Stimulated activated memory B cell treated with anti-CD40 and anti-IgM and Interleukin-4, amounts not matched to agents 10 μg/mL and 1 μg/mL and 100 μg/mL, for 72 hours (primary cell): ENCODE measurements at regions not wholly inside any gene's neighbourhood (a gene's known extent, or its start where the extent isn't known, plus 50 kb on each side); places are given as distances from the start of the nearest gene placed in this dataset.

Experiments used
- ATAC-seq: fragments of 150-1000 bp; cut with Tn5 transposase; 2 replicates; pipeline ENCODE4 v1.10.0; 2021
- H3K27ac Mint-ChIP-seq: one replicate; pipeline ENCODE4 v1.8.0; 2022; ENCODE audit warnings: mild to moderate bottlenecking, mixed read lengths
- H3K27me3 Mint-ChIP-seq: one replicate; pipeline ENCODE4 v1.8.0; 2022; ENCODE audit warnings: mixed read lengths
- H3K36me3 Mint-ChIP-seq: one replicate; pipeline ENCODE4 v1.8.0; 2022; ENCODE audit warnings: mixed read lengths
- H3K4me1 Mint-ChIP-seq: one replicate; pipeline ENCODE4 v1.8.0; 2022; ENCODE audit warnings: mixed read lengths
- H3K4me3 Mint-ChIP-seq: one replicate; pipeline ENCODE4 v1.8.0; 2022; ENCODE audit warnings: mild to moderate bottlenecking, moderate library complexity, mixed read lengths
- H3K9me3 Mint-ChIP-seq: one replicate; pipeline ENCODE4 v1.8.0; 2022; ENCODE audit warnings: mixed read lengths

- Mint-ChIP-seq H3K4me1 (no peaks in the 10 kb centered on the region), H3K27ac (no peak overlapping the region), H3K4me3 (no peak overlapping the region), H3K36me3 (no peaks in the 10 kb centered on the region), H3K27me3 (peaks cover 13% of the 10 kb centered on the region), H3K9me3 (peaks cover 3% of the 10 kb centered on the region)
- no peak for ATAC-seq
Observed at GRCh38 chr2:104487366-104487765, 366.5 kb upstream of the POU3F3 start.

GRCh38 chr2:104493698-104494097 is 360.2 kb upstream of the POU3F3 start:
- Mint-ChIP-seq H3K36me3 (no peaks in the 10 kb centered on the region), H3K27me3 (peaks cover 12% of the 10 kb centered on the region)
- no peak for ATAC-seq

GRCh38 chr2:104501342-104501741 is 352.6 kb upstream of the POU3F3 start:
- no peak for ATAC-seq
- H3K27me3 Mint-ChIP-seq, result peaks cover 18% of the 10 kb centered on the region
- H3K4me3 Mint-ChIP-seq, result no peak overlapping the region
- H3K4me1 Mint-ChIP-seq, result no peaks in the 10 kb centered on the region
- no peaks in the 10 kb centered on the region for H3K36me3 Mint-ChIP-seq
- H3K9me3 Mint-ChIP-seq, result no peaks in the 10 kb centered on the region
- H3K27ac Mint-ChIP-seq, result no peak overlapping the region

More at GRCh38 chr2:104493698-104494097, 360.2 kb upstream of the POU3F3 start:
- no peaks in the 10 kb centered on the region for H3K9me3 Mint-ChIP-seq
- no peak overlapping the region for H3K4me3 Mint-ChIP-seq
- no peaks in the 10 kb centered on the region for H3K4me1 Mint-ChIP-seq
- H3K27ac Mint-ChIP-seq, result no peak overlapping the region

- no peaks in the 10 kb centered on the region for H3K36me3 Mint-ChIP-seq
- H3K9me3 Mint-ChIP-seq, result no peaks in the 10 kb centered on the region
- H3K4me1 Mint-ChIP-seq, result no peaks in the 10 kb centered on the region
- H3K27ac Mint-ChIP-seq, result no peak overlapping the region
- H3K27me3 Mint-ChIP-seq, result peaks cover 18% of the 10 kb centered on the region
- H3K4me3 Mint-ChIP-seq, result no peak overlapping the region
- ATAC-seq, result no peak
Observed at GRCh38 chr2:104501929-104502328, 352.0 kb upstream of the POU3F3 start.

- Mint-ChIP-seq H3K27me3 (peaks cover 15% of the 10 kb centered on the region), H3K36me3 (no peaks in the 10 kb centered on the region), H3K27ac (no peak overlapping the region), H3K9me3 (no peaks in the 10 kb centered on the region), H3K4me1 (no peaks in the 10 kb centered on the region), H3K4me3 (no peak overlapping the region)
- ATAC-seq, result no peak
Observed at GRCh38 chr2:104502901-104503300, 351.0 kb upstream of the POU3F3 start.

GRCh38 chr2:104504331-104505073 is 349.4 kb upstream of the POU3F3 start:
- no peaks in the 10 kb centered on the region for H3K9me3 Mint-ChIP-seq
- no peak for ATAC-seq
- no peaks in the 10 kb centered on the region for H3K36me3 Mint-ChIP-seq
- no peaks in the 10 kb centered on the region for H3K4me1 Mint-ChIP-seq
- H3K27me3 Mint-ChIP-seq, result no peaks in the 10 kb centered on the region
- no peak overlapping the region for H3K27ac Mint-ChIP-seq
- no peak overlapping the region for H3K4me3 Mint-ChIP-seq

- Mint-ChIP-seq H3K36me3 (no peaks in the 10 kb centered on the region), H3K4me1 (no peaks in the 10 kb centered on the region), H3K4me3 (no peak overlapping the region), H3K9me3 (peaks cover 6% of the 10 kb centered on the region), H3K27ac (no peak overlapping the region), H3K27me3 (no peaks in the 10 kb centered on the region)
- ATAC-seq, result no peak
Observed at GRCh38 chr2:104518256-104518655, 335.7 kb upstream of the POU3F3 start.

GRCh38 chr2:104521247-104521646 is 332.7 kb upstream of the POU3F3 start:
- Mint-ChIP-seq H3K4me1 (no peaks in the 10 kb centered on the region), H3K9me3 (peaks cover 6% of the 10 kb centered on the region), H3K4me3 (no peak overlapping the region), H3K36me3 (no peaks in the 10 kb centered on the region), H3K27me3 (no peaks in the 10 kb centered on the region), H3K27ac (no peak overlapping the region)
- no peak for ATAC-seq

- Mint-ChIP-seq H3K36me3 (no peaks in the 10 kb centered on the region), H3K27me3 (no peaks in the 10 kb centered on the region), H3K27ac (no peak overlapping the region), H3K9me3 (peaks cover 6% of the 10 kb centered on the region), H3K4me3 (no peak overlapping the region), H3K4me1 (no peaks in the 10 kb centered on the region)
- no peak for ATAC-seq
Observed at GRCh38 chr2:104523921-104524320, 330.0 kb upstream of the POU3F3 start.

DNA sequence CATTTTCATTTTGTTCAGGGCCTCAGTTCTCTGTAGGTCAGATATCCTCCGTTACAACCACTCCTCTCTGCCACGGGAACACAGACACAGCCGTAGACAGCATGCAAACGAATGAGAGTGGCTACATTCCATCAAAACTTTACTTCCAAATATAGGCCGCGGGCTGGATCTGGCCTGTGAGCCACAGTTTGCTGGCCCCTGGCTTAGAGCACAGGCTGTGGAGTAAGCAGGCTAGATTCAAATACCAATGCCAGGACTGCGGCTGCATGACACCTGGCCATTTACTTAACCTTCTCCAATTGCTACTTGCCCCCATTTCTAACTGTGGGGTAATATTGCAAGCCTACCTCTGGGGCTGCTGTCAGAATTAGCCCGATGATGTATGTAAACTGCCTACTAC is 325.8 kb upstream of the POU3F3 start:
- no peak overlapping the region for H3K4me3 Mint-ChIP-seq
- H3K9me3 Mint-ChIP-seq, result peaks cover 3% of the 10 kb centered on the region
- no peak overlapping the region for H3K27ac Mint-ChIP-seq
- H3K4me1 Mint-ChIP-seq, result no peaks in the 10 kb centered on the region
- H3K36me3 Mint-ChIP-seq, result no peaks in the 10 kb centered on the region
- H3K27me3 Mint-ChIP-seq, result no peaks in the 10 kb centered on the region
- ATAC-seq, result no peak

DNA sequence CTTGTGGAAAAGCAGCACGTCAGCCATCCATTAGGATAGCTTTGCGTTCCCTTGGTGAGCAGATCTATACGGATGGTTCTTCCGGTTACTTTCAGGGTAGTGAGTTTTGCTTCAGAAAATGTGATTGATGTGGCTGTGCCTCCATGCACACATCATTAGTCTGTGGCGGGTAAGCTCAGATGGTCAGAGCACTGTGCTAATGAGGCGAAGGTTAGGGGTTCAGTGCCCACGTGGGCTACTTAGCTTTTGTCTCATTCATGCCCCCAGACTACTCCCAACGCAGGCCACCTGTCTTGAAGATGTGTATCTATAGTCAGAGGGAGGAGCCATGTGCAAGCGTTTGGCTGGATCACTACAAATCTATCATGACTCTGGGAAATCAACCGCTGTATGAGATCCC is 322.8 kb upstream of the POU3F3 start:
- H3K36me3 Mint-ChIP-seq, result no peaks in the 10 kb centered on the region
- H3K27ac Mint-ChIP-seq, result no peak overlapping the region
- peaks cover 5% of the 10 kb centered on the region for H3K9me3 Mint-ChIP-seq

DNA sequence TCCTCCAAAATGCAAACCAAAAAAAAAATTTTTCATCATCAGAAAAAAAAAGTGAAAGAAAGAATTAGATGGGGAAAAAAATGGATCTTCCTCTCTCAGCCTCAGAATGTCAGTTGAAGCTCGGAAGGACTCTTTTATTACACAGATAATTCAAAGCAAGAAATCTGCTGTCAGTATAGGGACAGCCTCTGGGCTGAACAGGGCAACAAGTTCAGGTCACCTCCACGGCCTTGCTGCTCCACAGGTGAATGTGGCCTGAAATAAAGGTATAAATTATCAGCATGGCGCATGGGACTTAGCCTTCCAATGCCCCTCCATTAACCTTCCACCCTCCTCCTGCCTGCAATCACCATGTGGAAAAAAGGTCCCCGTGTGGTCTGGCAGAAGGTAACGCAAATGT is 316.8 kb upstream of the POU3F3 start:
- H3K36me3 Mint-ChIP-seq, result no peaks in the 10 kb centered on the region
- no peak overlapping the region for H3K27ac Mint-ChIP-seq
- H3K9me3 Mint-ChIP-seq, result peaks cover 2% of the 10 kb centered on the region
- H3K27me3 Mint-ChIP-seq, result no peaks in the 10 kb centered on the region
- ATAC-seq, result no peak
- no peak overlapping the region for H3K4me3 Mint-ChIP-seq
- no peaks in the 10 kb centered on the region for H3K4me1 Mint-ChIP-seq

More for the DNA sequence above, 322.8 kb upstream of the POU3F3 start:
- no peak for ATAC-seq
- Mint-ChIP-seq H3K27me3 (no peaks in the 10 kb centered on the region), H3K4me3 (no peak overlapping the region), H3K4me1 (no peaks in the 10 kb centered on the region)

DNA sequence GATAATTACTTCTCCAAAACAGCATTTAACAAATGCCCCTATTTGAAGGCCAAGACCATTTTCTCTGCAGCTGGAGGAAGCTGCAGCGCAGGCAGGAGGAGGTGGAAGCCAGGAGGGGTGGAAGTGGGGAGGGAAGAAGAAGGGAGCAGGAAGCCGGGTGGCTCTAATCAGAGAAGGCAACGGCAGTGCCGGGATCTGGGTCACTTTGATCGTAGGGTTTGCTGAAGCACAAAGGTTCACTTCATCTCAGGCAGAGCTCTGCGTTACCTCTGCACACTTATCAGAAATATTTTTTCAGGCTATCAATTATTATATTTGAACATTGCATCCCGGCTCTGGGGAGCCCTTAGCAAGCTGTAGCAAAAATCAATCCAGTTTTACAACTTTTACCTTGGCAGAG is 315.8 kb upstream of the POU3F3 start:
- H3K27ac Mint-ChIP-seq, result no peak overlapping the region
- no peaks in the 10 kb centered on the region for H3K36me3 Mint-ChIP-seq

GRCh38 chr2:104539649-104540048 is 314.3 kb upstream of the POU3F3 start:
- Mint-ChIP-seq H3K27ac (no peak overlapping the region), H3K4me3 (no peak overlapping the region), H3K9me3 (no peaks in the 10 kb centered on the region)

More for the DNA sequence above, 315.8 kb upstream of the POU3F3 start:
- Mint-ChIP-seq H3K4me1 (no peaks in the 10 kb centered on the region), H3K9me3 (peaks cover 2% of the 10 kb centered on the region), H3K27me3 (no peaks in the 10 kb centered on the region), H3K4me3 (no peak overlapping the region)
- ATAC-seq, result no peak

GRCh38 chr2:104545055-104545454 is 308.9 kb upstream of the POU3F3 start:
- Mint-ChIP-seq H3K9me3 (peaks cover 1% of the 10 kb centered on the region), H3K4me1 (no peaks in the 10 kb centered on the region), H3K4me3 (no peak overlapping the region), H3K27me3 (no peaks in the 10 kb centered on the region), H3K36me3 (no peaks in the 10 kb centered on the region), H3K27ac (no peak overlapping the region)
- ATAC-seq, result no peak

More at GRCh38 chr2:104539649-104540048, 314.3 kb upstream of the POU3F3 start:
- Mint-ChIP-seq H3K36me3 (no peaks in the 10 kb centered on the region), H3K27me3 (no peaks in the 10 kb centered on the region), H3K4me1 (no peaks in the 10 kb centered on the region)
- ATAC-seq, result no peak

GRCh38 chr2:104546537-104546936 is 307.4 kb upstream of the POU3F3 start:
- no peaks in the 10 kb centered on the region for H3K27me3 Mint-ChIP-seq
- H3K4me1 Mint-ChIP-seq, result no peaks in the 10 kb centered on the region
- ATAC-seq, result no peak
- no peaks in the 10 kb centered on the region for H3K36me3 Mint-ChIP-seq
- no peak overlapping the region for H3K4me3 Mint-ChIP-seq
- H3K27ac Mint-ChIP-seq, result no peak overlapping the region
- peaks cover 2% of the 10 kb centered on the region for H3K9me3 Mint-ChIP-seq
